Panc1 (cell line): ENCODE measurements at regions not wholly inside any gene's neighbourhood (a gene's known extent, or its start where the extent isn't known, plus 50 kb on each side); places are given as distances from the start of the nearest gene placed in this dataset.

Source experiments
- ATAC-seq: fragments of 200-7000 bp; cut with Tn5 transposase; 2 replicates; pipeline ENCODE4 v1.9.1; 2020; ENCODE audit warnings: mild to moderate bottlenecking, moderate library complexity
- BruUV-seq: library from RNA; stranded (reverse); fragments of 400-500 nt; replicated peaks from 2 replicates; lab custom pipeline; 2021; lab: Mats Ljungman, UMichigan
- CTCF ChIA-PET: fragments of 300-600 bp; sonication (Branson Sonifier 250); formaldehyde crosslinking; loops from one replicate; lab custom pipeline; 2022; ENCODE audit warnings: antibody characterized with exemption; lab: Charles Lee
- POLR2A ChIA-PET: fragments of 300-600 bp; sonication (Branson Sonifier 250); formaldehyde crosslinking; loops from one replicate; lab custom pipeline; 2022; ENCODE audit warnings: antibody characterized with exemption; lab: Charles Lee
- DNase-seq: peaks from one replicate; pipeline ENCODE4 v3.0.0-alpha.2; 2010; ENCODE audit warnings: low read depth, low spot score
- H3K27ac ChIP-seq: 2 replicates; pipeline ENCODE4 v1.5.1; 2011; ENCODE audit warnings: mild to moderate bottlenecking, low read length, inconsistent platforms
- H3K27me3 ChIP-seq: fragments of 200-500 bp; sonication (Bioruptor generic); 2 replicates; pipeline ENCODE4 v1.6.0; 2014; ENCODE audit warnings: low read length, inconsistent platforms; ENCODE audit not compliant: control insufficient read depth, insufficient read depth
- H3K36me3 ChIP-seq: fragments of 200-500 bp; sonication (Bioruptor generic); 2 replicates; pipeline ENCODE4 v1.5.1; 2014; ENCODE audit warnings: inconsistent platforms, mild to moderate bottlenecking, low read length, moderate library complexity; ENCODE audit not compliant: control insufficient read depth, insufficient read depth
- H3K4me1 ChIP-seq: 2 replicates; pipeline ENCODE4 v1.5.1; 2011; ENCODE audit warnings: inconsistent platforms, mild to moderate bottlenecking, low read length, moderate library complexity; ENCODE audit not compliant: control insufficient read depth, insufficient read depth
- H3K4me3 ChIP-seq, 2 experiments: 2 replicates each; pipeline ENCODE4 v1.5.1; 2011 to 2012; ENCODE audit warnings: low read depth in 2 of 2, low read length in 2 of 2, mild to moderate bottlenecking in 2 of 2, inconsistent platforms in 1 of 2, moderate library complexity in 1 of 2
- H3K9me3 ChIP-seq: fragments of 200-500 bp; sonication (Bioruptor generic); 2 replicates; pipeline ENCODE4 v1.5.1; 2014; ENCODE audit warnings: low read depth, mild to moderate bottlenecking, inconsistent platforms, low read length, moderate library complexity; ENCODE audit not compliant: control insufficient read depth, insufficient read depth
- CTCF ChIP-seq: fragments of 450-650 bp; IDR thresholded peaks from 2 replicates; pipeline ENCODE4 v1.5.1; 2017; ENCODE audit warnings: mild to moderate bottlenecking
- POLR2AphosphoS5 ChIP-seq: IDR thresholded peaks from 2 replicates; pipeline ENCODE4 v1.6.1; 2012; ENCODE audit warnings: mild to moderate bottlenecking, low read depth, low read length, moderate library complexity
- REST ChIP-seq, 2 experiments: IDR thresholded peaks; 2 replicates each; pipeline ENCODE4 v1.6.1; 2011 to 2012; ENCODE audit warnings: low read depth in 2 of 2, control low read depth in 1 of 2, low read length in 1 of 2, mild to moderate bottlenecking in 1 of 2, moderate library complexity in 1 of 2; ENCODE audit not compliant: insufficient read depth in 1 of 2
- SIN3A ChIP-seq: IDR thresholded peaks from 2 replicates; pipeline ENCODE4 v1.6.1; 2012; ENCODE audit warnings: low read depth, mild to moderate bottlenecking, low read length, moderate library complexity, borderline replicate concordance; ENCODE audit not compliant: insufficient read depth
- TCF7L2 ChIP-seq: IDR thresholded peaks from 2 replicates; pipeline ENCODE4 v1.6.1; 2011; ENCODE audit warnings: mild to moderate bottlenecking, low read depth, low read length, inconsistent platforms
- in situ Hi-C: cut with HindIII; loops from 2 replicates; pipeline ENCODE4 v1.10.0; 2016; ENCODE audit warnings: low sequenced_read_pairs, low pct_unique_long_range_greater_than_20kb
- intact Hi-C: fragments of 100-400 bp; cut with micrococcal nuclease; formaldehyde crosslinking; loops from one replicate; pipeline ENCODE4 v1.10.0; 2022; ENCODE audit not compliant: unreplicated experiment

GRCh38 chr12:125606312-125606711 lies 541.1 kb downstream of the AACS start:
- no peak for DNase-seq

GRCh38 chr12:125610292-125610691 lies 545.1 kb downstream of the AACS start:
- CTCF ChIA-PET: no interaction called here
- POLR2A ChIA-PET: no interaction called here
- H3K4me3 ChIP-seq: no peak overlapping the region
- DNase-seq: no peak
- ATAC-seq: no peak
- H3K4me1 ChIP-seq: no peaks in the 10 kb centered on the region
- no peaks in the 10 kb centered on the region for H3K27me3 ChIP-seq
- intact Hi-C loops: no loop called here
- no peak for TF ChIP-seq REST (IDR thresholded peaks at IDR 0.05; ENCODE audit: insufficient read depth in 1 of 2, low read depth in 2 of 2, low read length in 1 of 2)
- no peak for TF ChIP-seq POLR2AphosphoS5
- TF ChIP-seq CTCF: no peak
- TF ChIP-seq TCF7L2: no peak
- no peak for TF ChIP-seq SIN3A
- no peaks in the 10 kb centered on the region for H3K9me3 ChIP-seq
- BruUV-seq: no TSS peak
- H3K36me3 ChIP-seq: no peaks in the 10 kb centered on the region
- in situ Hi-C loops: no loop called here
- no peak overlapping the region for H3K27ac ChIP-seq

More at GRCh38 chr12:125606312-125606711, 541.1 kb downstream of the AACS start:
- no peaks in the 10 kb centered on the region for H3K36me3 ChIP-seq
- H3K9me3 ChIP-seq: no peaks in the 10 kb centered on the region
- no peaks in the 10 kb centered on the region for H3K27me3 ChIP-seq
- ATAC-seq: no peak
- H3K4me3 ChIP-seq: no peak overlapping the region
- intact Hi-C loops: no loop called here
- POLR2A ChIA-PET: interaction anchor here (0.5 kb wide), 1 partner anchor 497 kb away, joined by 5 read pairs; no protein-coding TSS in a partner anchor
- in situ Hi-C loops: no loop called here
- no peak overlapping the region for H3K27ac ChIP-seq
- no TSS peak for BruUV-seq
- TF ChIP-seq POLR2AphosphoS5: no peak
- TF ChIP-seq REST (IDR thresholded peaks at IDR 0.05; ENCODE audit: insufficient read depth in 1 of 2, low read depth in 2 of 2, low read length in 1 of 2): no peak
- no peak for TF ChIP-seq TCF7L2
- no peak for TF ChIP-seq SIN3A
- no peak for TF ChIP-seq CTCF
- CTCF ChIA-PET: interaction anchor here (0.7 kb wide), 1 partner anchor 369 kb away, joined by 10 read pairs; no protein-coding TSS in a partner anchor
- H3K4me1 ChIP-seq: no peaks in the 10 kb centered on the region
